ENCODE measurements at regions not wholly inside any gene's neighbourhood (a gene's known extent, or its start where the extent isn't known, plus 50 kb on each side); places are given as distances from the start of the nearest gene placed in this dataset.
A peak's percentile ranks its signal among the peaks of the same experiment; 100 is the strongest.

- Histone ChIP-seq H3K36me3 (ENCODE audit: control insufficient read depth, insufficient read depth, low read length) (no peaks in the 10 kb centered on the region), H3K4me1 (ENCODE audit: control insufficient read depth, insufficient read depth, low read length) (no peaks in the 10 kb centered on the region), H3K27me3 (ENCODE audit: control insufficient read depth, insufficient read depth, low read length) (no peaks in the 10 kb centered on the region), H3K9me3 (replicated peaks; ENCODE audit: control insufficient read depth, low read depth, low read length) (no peaks in the 10 kb centered on the region), H3K27ac (ENCODE audit: low read length) (no peak overlapping the region), H3K4me3 (ENCODE audit: low read length) (no peak overlapping the region)
- WGBS (ENCODE audit: insufficient coverage): no CpG with 5 or more reads among the region's 1 CpG
- no peak for DNase-seq
Observed at GRCh38 chr4:145396581-145396980, 85.1 kb upstream of the SMAD1 start.

GRCh38 chr4:145390571-145390970, 91.1 kb upstream of the SMAD1 start:
- Histone ChIP-seq H3K4me1 (ENCODE audit: control insufficient read depth, insufficient read depth, low read length) (peaks cover 2% of the 10 kb centered on the region), H3K9me3 (replicated peaks; ENCODE audit: control insufficient read depth, low read depth, low read length) (no peaks in the 10 kb centered on the region), H3K27ac (ENCODE audit: low read length) (no peak overlapping the region), H3K4me3 (ENCODE audit: low read length) (no peak overlapping the region), H3K27me3 (ENCODE audit: control insufficient read depth, insufficient read depth, low read length) (no peaks in the 10 kb centered on the region), H3K36me3 (ENCODE audit: control insufficient read depth, insufficient read depth, low read length) (no peaks in the 10 kb centered on the region)
- 60% methylated on average over 1 of the region's 3 CpGs for WGBS (ENCODE audit: insufficient coverage)
- DNase-seq: peak; percentile 65

GRCh38 chr4:145389550-145389949, 92.1 kb upstream of the SMAD1 start:
- no peaks in the 10 kb centered on the region for H3K36me3 ChIP-seq (ENCODE audit: control insufficient read depth, insufficient read depth, low read length)
- no CpG with 5 or more reads among the region's 4 CpGs for WGBS (ENCODE audit: insufficient coverage)
- peaks cover 2% of the 10 kb centered on the region for H3K4me1 ChIP-seq (ENCODE audit: control insufficient read depth, insufficient read depth, low read length)
- no peaks in the 10 kb centered on the region for H3K27me3 ChIP-seq (ENCODE audit: control insufficient read depth, insufficient read depth, low read length)
- DNase-seq: no peak
- H3K4me3 ChIP-seq (ENCODE audit: low read length): no peak overlapping the region
- no peaks in the 10 kb centered on the region for H3K9me3 ChIP-seq (replicated peaks; ENCODE audit: control insufficient read depth, low read depth, low read length)
- no peak overlapping the region for H3K27ac ChIP-seq (ENCODE audit: low read length)

- Histone ChIP-seq H3K36me3 (ENCODE audit: control insufficient read depth, insufficient read depth, low read length) (no peaks in the 10 kb centered on the region), H3K27ac (ENCODE audit: low read length) (peak overlapping the region; percentile 43), H3K27me3 (ENCODE audit: control insufficient read depth, insufficient read depth, low read length) (no peaks in the 10 kb centered on the region), H3K4me1 (ENCODE audit: control insufficient read depth, insufficient read depth, low read length) (peaks cover 2% of the 10 kb centered on the region), H3K4me3 (ENCODE audit: low read length) (no peak overlapping the region), H3K9me3 (replicated peaks; ENCODE audit: control insufficient read depth, low read depth, low read length) (no peaks in the 10 kb centered on the region)
- peak; percentile 16 for DNase-seq
- 0% methylated on average over 1 of the region's 3 CpGs for WGBS (ENCODE audit: insufficient coverage)
Observed at GRCh38 chr4:145388043-145388442, 93.6 kb upstream of the SMAD1 start.

- no peak overlapping the region for H3K4me3 ChIP-seq (ENCODE audit: low read length)
- no peaks in the 10 kb centered on the region for H3K9me3 ChIP-seq (replicated peaks; ENCODE audit: control insufficient read depth, low read depth, low read length)
- H3K4me1 ChIP-seq (ENCODE audit: control insufficient read depth, insufficient read depth, low read length): peaks cover 2% of the 10 kb centered on the region
- no peak overlapping the region for H3K27ac ChIP-seq (ENCODE audit: low read length)
- no CpG with 5 or more reads among the region's 3 CpGs for WGBS (ENCODE audit: insufficient coverage)
- H3K27me3 ChIP-seq (ENCODE audit: control insufficient read depth, insufficient read depth, low read length): no peaks in the 10 kb centered on the region
- no peaks in the 10 kb centered on the region for H3K36me3 ChIP-seq (ENCODE audit: control insufficient read depth, insufficient read depth, low read length)
- no peak for DNase-seq
Observed at GRCh38 chr4:145387079-145387478, 94.6 kb upstream of the SMAD1 start.

- DNase-seq: no peak
- no peaks in the 10 kb centered on the region for H3K9me3 ChIP-seq (replicated peaks; ENCODE audit: control insufficient read depth, low read depth, low read length)
- no peak overlapping the region for H3K27ac ChIP-seq (ENCODE audit: low read length)
- H3K4me1 ChIP-seq (ENCODE audit: control insufficient read depth, insufficient read depth, low read length): no peaks in the 10 kb centered on the region
- H3K4me3 ChIP-seq (ENCODE audit: low read length): no peak overlapping the region
- 83% methylated on average over 1 of the region's 1 CpG for WGBS (ENCODE audit: insufficient coverage)
- no peaks in the 10 kb centered on the region for H3K36me3 ChIP-seq (ENCODE audit: control insufficient read depth, insufficient read depth, low read length)
- no peaks in the 10 kb centered on the region for H3K27me3 ChIP-seq (ENCODE audit: control insufficient read depth, insufficient read depth, low read length)
Observed at GRCh38 chr4:145381163-145381562, 100.5 kb upstream of the SMAD1 start.

GRCh38 chr4:145380123-145380522, 101.5 kb upstream of the SMAD1 start:
- no peaks in the 10 kb centered on the region for H3K36me3 ChIP-seq (ENCODE audit: control insufficient read depth, insufficient read depth, low read length)
- H3K9me3 ChIP-seq (replicated peaks; ENCODE audit: control insufficient read depth, low read depth, low read length): no peaks in the 10 kb centered on the region
- no peak overlapping the region for H3K27ac ChIP-seq (ENCODE audit: low read length)
- no peaks in the 10 kb centered on the region for H3K4me1 ChIP-seq (ENCODE audit: control insufficient read depth, insufficient read depth, low read length)
- DNase-seq: no peak
- no peak overlapping the region for H3K4me3 ChIP-seq (ENCODE audit: low read length)
- no peaks in the 10 kb centered on the region for H3K27me3 ChIP-seq (ENCODE audit: control insufficient read depth, insufficient read depth, low read length)

- Histone ChIP-seq H3K36me3 (ENCODE audit: control insufficient read depth, insufficient read depth, low read length) (no peaks in the 10 kb centered on the region), H3K27ac (ENCODE audit: low read length) (no peak overlapping the region), H3K4me3 (ENCODE audit: low read length) (no peak overlapping the region), H3K4me1 (ENCODE audit: control insufficient read depth, insufficient read depth, low read length) (no peaks in the 10 kb centered on the region), H3K9me3 (replicated peaks; ENCODE audit: control insufficient read depth, low read depth, low read length) (no peaks in the 10 kb centered on the region), H3K27me3 (ENCODE audit: control insufficient read depth, insufficient read depth, low read length) (no peaks in the 10 kb centered on the region)
- no peak for DNase-seq
- WGBS (ENCODE audit: insufficient coverage): 94% methylated on average over 16 of the region's 20 CpGs
Observed at GRCh38 chr4:145375416-145375815, 106.2 kb upstream of the SMAD1 start.

GRCh38 chr4:145352438-145353145, 129.1 kb upstream of the SMAD1 start:
- H3K4me3 ChIP-seq (ENCODE audit: low read length): no peak overlapping the region
- no peaks in the 10 kb centered on the region for H3K36me3 ChIP-seq (ENCODE audit: control insufficient read depth, insufficient read depth, low read length)
- peaks cover 10% of the 10 kb centered on the region for H3K4me1 ChIP-seq (ENCODE audit: control insufficient read depth, insufficient read depth, low read length)
- no peaks in the 10 kb centered on the region for H3K27me3 ChIP-seq (ENCODE audit: control insufficient read depth, insufficient read depth, low read length)
- peak; percentile 26 for DNase-seq
- H3K9me3 ChIP-seq (replicated peaks; ENCODE audit: control insufficient read depth, low read depth, low read length): peaks cover 3% of the 10 kb centered on the region
- 63% methylated on average over 1 of the region's 4 CpGs for WGBS (ENCODE audit: insufficient coverage)
- H3K27ac ChIP-seq (ENCODE audit: low read length): no peak overlapping the region

- no peak overlapping the region for H3K27ac ChIP-seq (ENCODE audit: low read length)
- no peaks in the 10 kb centered on the region for H3K27me3 ChIP-seq (ENCODE audit: control insufficient read depth, insufficient read depth, low read length)
- no peak for DNase-seq
- no peaks in the 10 kb centered on the region for H3K36me3 ChIP-seq (ENCODE audit: control insufficient read depth, insufficient read depth, low read length)
- H3K9me3 ChIP-seq (replicated peaks; ENCODE audit: control insufficient read depth, low read depth, low read length): peaks cover 3% of the 10 kb centered on the region
- H3K4me3 ChIP-seq (ENCODE audit: low read length): no peak overlapping the region
- H3K4me1 ChIP-seq (ENCODE audit: control insufficient read depth, insufficient read depth, low read length): peaks cover 10% of the 10 kb centered on the region
- WGBS (ENCODE audit: insufficient coverage): no CpG with 5 or more reads among the region's 1 CpG
Observed at GRCh38 chr4:145351922-145352321, 129.7 kb upstream of the SMAD1 start.

GRCh38 chr4:145351162-145351561, 130.5 kb upstream of the SMAD1 start:
- no CpG with 5 or more reads among the region's 2 CpGs for WGBS (ENCODE audit: insufficient coverage)
- no peak overlapping the region for H3K4me3 ChIP-seq (ENCODE audit: low read length)
- peaks cover 10% of the 10 kb centered on the region for H3K4me1 ChIP-seq (ENCODE audit: control insufficient read depth, insufficient read depth, low read length)
- no peaks in the 10 kb centered on the region for H3K36me3 ChIP-seq (ENCODE audit: control insufficient read depth, insufficient read depth, low read length)
- no peak overlapping the region for H3K27ac ChIP-seq (ENCODE audit: low read length)
- H3K9me3 ChIP-seq (replicated peaks; ENCODE audit: control insufficient read depth, low read depth, low read length): peaks cover 3% of the 10 kb centered on the region
- DNase-seq: no peak
- no peaks in the 10 kb centered on the region for H3K27me3 ChIP-seq (ENCODE audit: control insufficient read depth, insufficient read depth, low read length)

Data from muscle of leg (tissue), 3 donors.